Esophagus squamous epithelium (tissue), 5 donors: ENCODE measurements at regions not wholly inside any gene's neighbourhood (a gene's known extent, or its start where the extent isn't known, plus 50 kb on each side); places are given as distances from the start of the nearest gene placed in this dataset.

Experiments used
- DNase-seq: peaks from one replicate; lab custom pipeline; 2025; lab: John Stamatoyannopoulos, UW
- H3K27ac ChIP-seq, 4 donors: fragments of 200-600 bp; sonication (generic); one replicate each; pipeline ENCODE4 v1.5.1; 2016 to 2019; ENCODE audit warnings: mild to moderate bottlenecking in 1 of 4
- H3K27me3 ChIP-seq, 4 donors: fragments of 200-600 bp; sonication (generic); 1 replicate in 3 of 4; 2 replicates in 1 of 4; pipeline versions ENCODE4 v1.5.1 to v1.6.0; 2017 to 2021; ENCODE audit warnings: antibody characterized with exemption in 1 of 4
- H3K36me3 ChIP-seq, 3 donors: fragments of 200-600 bp; sonication (generic); one replicate each; pipeline ENCODE4 v1.5.1; 2016 to 2019
- H3K4me1 ChIP-seq, 3 donors: fragments of 200-600 bp; sonication (generic); one replicate each; pipeline ENCODE4 v1.5.1; 2017 to 2019
- H3K4me3 ChIP-seq, 4 donors: fragments of 200-600 bp; sonication (generic); 1 replicate in 3 of 4; 2 replicates in 1 of 4; pipeline ENCODE4 v1.5.1; 2016 to 2019; ENCODE audit warnings: mild to moderate bottlenecking in 2 of 4, moderate library complexity in 1 of 4
- H3K9me3 ChIP-seq, 3 donors: fragments of 200-600 bp; sonication (generic); one replicate each; pipeline ENCODE4 v1.5.1; 2016 to 2019
- CTCF ChIP-seq, 6 experiments: fragments of 450-650 bp in 4 of 6; fragments of 200-600 bp in 2 of 6; sonication (generic) in 2 of 6; IDR thresholded peaks; one replicate each; pipeline ENCODE4 v1.5.1; 2016 to 2019; ENCODE audit warnings: antibody characterized with exemption in 6 of 6, mild to moderate bottlenecking in 4 of 6, moderate library complexity in 4 of 6
- POLR2A ChIP-seq, 4 donors: fragments of 450-650 bp; IDR thresholded peaks; one replicate each; pipeline ENCODE4 v1.6.1; 2017; ENCODE audit warnings: antibody characterized with exemption in 4 of 4, mild to moderate bottlenecking in 4 of 4, moderate library complexity in 3 of 4
- WGBS, 2 donors: methylation state at CpG; one replicate each; pipeline ENCODE4 v1.1.5; 2018; 5-methylcytosine and 5-hydroxymethylcytosine counted together
- intact Hi-C: fragments of 100-400 bp; cut with DNase I; formaldehyde crosslinking; loops from one replicate; pipeline ENCODE4 v1.15.0; 2022
- donor health status: DM: yes; HTN: yes; CAD: no.

- Histone ChIP-seq H3K27ac (no peak overlapping the region), H3K27me3 (no peaks in the 10 kb centered on the region), H3K9me3 (no peaks in the 10 kb centered on the region), H3K4me3 (no peak overlapping the region), H3K4me1 (no peaks in the 10 kb centered on the region), H3K36me3 (no peaks in the 10 kb centered on the region)
- 41 to 60% methylated on average over 5 of the region's 5 CpGs for WGBS, 2 donors
- intact Hi-C loops = no loop called here
- no peak for TF ChIP-seq CTCF (IDR thresholded peaks at IDR 0.05)
- TF ChIP-seq POLR2A (IDR thresholded peaks at IDR 0.05) = no peak
- DNase-seq = no peak
These were observed 390.0 kb upstream of the NWD2 start for GRCh38 chr4:36854554-36854953.

- Histone ChIP-seq H3K4me3 (no peak overlapping the region), H3K36me3 (no peaks in the 10 kb centered on the region), H3K4me1 (no peaks in the 10 kb centered on the region), H3K27me3 (no peaks in the 10 kb centered on the region), H3K9me3 (no peaks in the 10 kb centered on the region), H3K27ac (no peak overlapping the region)
- WGBS, 2 donors = 64 to 69% methylated on average over 2 of the region's 2 CpGs
- TF ChIP-seq POLR2A (IDR thresholded peaks at IDR 0.05) = no peak
- no peak for TF ChIP-seq CTCF (IDR thresholded peaks at IDR 0.05)
- intact Hi-C loops = no loop called here
- DNase-seq = no peak
These were observed 380.9 kb upstream of the NWD2 start for GRCh38 chr4:36863601-36864000.

- Histone ChIP-seq H3K9me3 (no peaks in the 10 kb centered on the region), H3K4me1 (no peaks in the 10 kb centered on the region), H3K27ac (no peak overlapping the region), H3K4me3 (no peak overlapping the region), H3K36me3 (no peaks in the 10 kb centered on the region), H3K27me3 (no peaks in the 10 kb centered on the region)
- TF ChIP-seq CTCF (IDR thresholded peaks at IDR 0.05) (no peak), POLR2A (IDR thresholded peaks at IDR 0.05) (no peak)
- DNase-seq = no peak
- intact Hi-C loops = no loop called here
These were observed 374.4 kb upstream of the NWD2 start for GRCh38 chr4:36870121-36870520.

DNA sequence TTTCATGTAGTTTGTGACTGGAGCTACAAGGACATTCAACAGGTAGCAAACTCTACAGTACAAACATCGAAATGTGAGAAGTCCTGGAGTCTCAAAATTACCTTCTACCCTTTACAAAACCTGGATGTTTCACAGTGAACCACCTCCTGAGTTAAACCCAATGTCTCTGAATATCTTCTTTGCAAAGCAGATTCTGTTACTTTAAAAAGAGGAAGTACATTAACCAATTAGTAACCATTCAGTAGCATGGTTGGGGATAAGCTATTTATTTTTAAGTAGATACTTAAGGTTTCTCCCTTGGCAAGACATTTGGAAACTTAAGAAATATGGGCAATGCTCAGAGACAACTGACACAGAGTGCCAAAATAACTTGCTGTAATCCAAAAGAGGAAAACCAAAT is 371.9 kb upstream of the NWD2 start:
- no peaks in the 10 kb centered on the region for H3K36me3 ChIP-seq
- no peaks in the 10 kb centered on the region for H3K9me3 ChIP-seq
- H3K4me3 ChIP-seq = no peak overlapping the region
- no peak overlapping the region for H3K27ac ChIP-seq
- no peak for TF ChIP-seq POLR2A (IDR thresholded peaks at IDR 0.05)
- no peak for TF ChIP-seq CTCF (IDR thresholded peaks at IDR 0.05)
- intact Hi-C loops = no loop called here
- no peaks in the 10 kb centered on the region for H3K4me1 ChIP-seq
- H3K27me3 ChIP-seq = no peaks in the 10 kb centered on the region
- no peak for DNase-seq
- 39 to 53% methylated on average over 1 of the region's 1 CpG for WGBS, 2 donors

DNA sequence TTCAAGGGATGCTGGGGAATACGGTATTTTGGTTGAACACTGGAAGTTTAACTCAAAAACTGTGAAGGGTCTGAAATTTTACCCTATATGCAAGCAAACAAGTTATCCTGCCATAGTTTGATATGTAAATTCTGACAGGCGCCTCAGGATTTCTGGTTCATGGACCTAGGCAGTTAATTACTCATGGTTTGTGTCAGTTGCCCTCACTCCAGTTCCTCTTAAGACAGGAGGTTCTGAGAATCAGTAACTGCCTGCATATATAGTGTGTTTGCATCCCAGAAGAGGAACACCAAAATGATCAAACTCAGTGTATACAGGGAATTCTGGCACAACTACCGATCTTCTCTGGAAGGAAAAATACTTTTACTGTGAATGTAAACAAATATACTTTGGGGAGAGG is 360.4 kb upstream of the NWD2 start:
- no peak for TF ChIP-seq POLR2A (IDR thresholded peaks at IDR 0.05)
- TF ChIP-seq CTCF (IDR thresholded peaks at IDR 0.05) = no peak
- H3K4me3 ChIP-seq = no peak overlapping the region
- no peaks in the 10 kb centered on the region for H3K9me3 ChIP-seq
- H3K27me3 ChIP-seq = no peaks in the 10 kb centered on the region
- intact Hi-C loops = no loop called here
- DNase-seq = no peak
- H3K4me1 ChIP-seq = no peaks in the 10 kb centered on the region
- 63 to 64% methylated on average over 3 of the region's 3 CpGs for WGBS, 2 donors
- no peaks in the 10 kb centered on the region for H3K36me3 ChIP-seq
- H3K27ac ChIP-seq = no peak overlapping the region
